ENCODE measurements at regions not wholly inside any gene's neighbourhood (a gene's known extent, or its start where the extent isn't known, plus 50 kb on each side); places are given as distances from the start of the nearest gene placed in this dataset.

- no peaks in the 10 kb centered on the region for H3K27me3 ChIP-seq
- H3K4me3 ChIP-seq = no peak overlapping the region
- no peaks in the 10 kb centered on the region for H3K9me3 ChIP-seq
- H3K36me3 ChIP-seq = no peaks in the 10 kb centered on the region
- no peak for DNase-seq
Measured at GRCh38 chr5:137567226-137567625, 68.1 kb upstream of the SPOCK1 start.

DNA sequence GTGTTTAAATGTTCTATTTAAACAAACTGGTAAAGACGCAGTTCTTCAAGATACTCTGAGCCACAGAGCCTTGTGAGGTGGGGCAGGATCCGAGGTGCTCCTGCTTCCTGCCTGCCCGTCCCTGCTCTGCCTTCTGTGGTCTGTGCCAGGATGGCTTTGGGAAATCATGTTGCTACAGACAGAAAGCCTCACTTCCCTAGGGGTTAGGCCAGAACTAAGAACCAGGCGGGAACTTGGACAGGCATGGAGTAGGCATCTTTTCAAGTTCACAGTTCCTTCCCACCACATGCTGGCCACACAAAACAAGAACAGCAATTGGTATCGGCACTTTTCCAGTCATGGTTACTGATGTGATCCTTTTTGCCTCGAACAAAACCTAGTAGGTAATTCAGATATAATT, 67.7 kb upstream of the SPOCK1 start:
- DNase-seq = peak; percentile 63
- Histone ChIP-seq H3K4me3 (no peak overlapping the region), H3K9me3 (no peaks in the 10 kb centered on the region), H3K36me3 (no peaks in the 10 kb centered on the region), H3K27me3 (no peaks in the 10 kb centered on the region)

DNA sequence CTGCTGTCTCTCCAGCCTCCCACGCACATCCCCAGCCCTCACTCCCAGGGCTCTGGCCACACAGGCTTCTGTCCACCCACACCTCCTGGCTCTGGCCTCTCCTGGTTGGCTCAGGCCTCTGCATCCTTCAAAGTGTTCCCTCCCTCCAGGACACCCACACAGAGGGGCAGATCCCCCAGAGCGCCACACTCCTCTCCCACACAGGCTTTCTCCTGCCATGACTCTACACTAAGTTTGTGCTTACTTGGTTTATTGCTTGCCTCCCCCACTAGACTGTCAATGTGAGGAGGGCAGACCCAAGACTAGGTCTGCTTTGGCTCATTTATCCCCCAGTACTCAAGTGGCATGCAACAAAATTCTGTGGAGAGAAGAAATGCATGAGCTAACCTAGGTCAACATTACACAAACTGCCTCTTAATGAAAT, 67.0 kb upstream of the SPOCK1 start:
- H3K36me3 ChIP-seq = no peaks in the 10 kb centered on the region
- no peak overlapping the region for H3K4me3 ChIP-seq
- H3K9me3 ChIP-seq = no peaks in the 10 kb centered on the region
- no peaks in the 10 kb centered on the region for H3K27me3 ChIP-seq
- peak; percentile 80 for DNase-seq

- Histone ChIP-seq H3K4me3 (no peak overlapping the region), H3K36me3 (no peaks in the 10 kb centered on the region), H3K27me3 (no peaks in the 10 kb centered on the region), H3K9me3 (no peaks in the 10 kb centered on the region)
- peak; percentile 35 for DNase-seq
Measured at GRCh38 chr5:137565450-137565849, 66.3 kb upstream of the SPOCK1 start.

DNA sequence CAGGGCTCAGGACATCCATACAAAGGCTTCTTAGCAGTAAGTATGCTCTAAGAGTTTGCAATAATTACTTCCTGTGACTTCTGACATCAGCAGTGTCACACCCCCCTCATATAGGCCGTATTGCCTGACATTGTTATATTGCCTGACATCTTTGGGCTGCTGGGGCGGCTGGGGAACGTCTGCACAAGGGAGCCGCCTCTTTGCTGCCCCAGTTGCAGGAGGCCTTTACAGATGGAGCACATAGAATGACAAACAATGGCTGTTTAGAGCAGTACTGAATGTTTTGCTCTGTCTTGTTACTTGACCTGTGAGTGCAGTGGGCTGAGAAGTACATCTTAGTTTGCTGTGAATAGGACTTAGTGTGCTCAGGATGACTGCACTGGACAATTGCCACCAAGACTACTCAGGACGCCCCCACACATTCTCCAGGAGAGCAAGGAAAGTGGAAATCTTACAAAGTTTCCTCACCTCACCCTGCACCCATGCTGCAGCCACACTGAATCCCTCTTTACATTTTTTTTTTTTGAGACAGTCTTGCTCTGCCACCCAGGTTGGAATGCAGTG, 65.4 kb upstream of the SPOCK1 start:
- no peak overlapping the region for H3K4me3 ChIP-seq
- no peaks in the 10 kb centered on the region for H3K27me3 ChIP-seq
- DNase-seq = peak; percentile 59
- H3K36me3 ChIP-seq = no peaks in the 10 kb centered on the region
- no peaks in the 10 kb centered on the region for H3K9me3 ChIP-seq

- Histone ChIP-seq H3K4me3 (no peak overlapping the region), H3K9me3 (no peaks in the 10 kb centered on the region), H3K36me3 (no peaks in the 10 kb centered on the region), H3K27me3 (no peaks in the 10 kb centered on the region)
- DNase-seq = peak; percentile 66
Measured at GRCh38 chr5:137563646-137564397, 64.7 kb upstream of the SPOCK1 start.

GRCh38 chr5:137563301-137563645, 64.1 kb upstream of the SPOCK1 start:
- H3K36me3 ChIP-seq = no peaks in the 10 kb centered on the region
- no peak for DNase-seq
- H3K27me3 ChIP-seq = no peaks in the 10 kb centered on the region
- H3K9me3 ChIP-seq = no peaks in the 10 kb centered on the region
- H3K4me3 ChIP-seq = no peak overlapping the region

GRCh38 chr5:137561608-137562007, 62.5 kb upstream of the SPOCK1 start:
- H3K4me3 ChIP-seq = no peak overlapping the region
- DNase-seq = no peak
- H3K9me3 ChIP-seq = no peaks in the 10 kb centered on the region
- no peaks in the 10 kb centered on the region for H3K36me3 ChIP-seq
- H3K27me3 ChIP-seq = no peaks in the 10 kb centered on the region

GRCh38 chr5:137560420-137560819, 61.3 kb upstream of the SPOCK1 start:
- Histone ChIP-seq H3K36me3 (no peaks in the 10 kb centered on the region), H3K4me3 (no peak overlapping the region), H3K9me3 (no peaks in the 10 kb centered on the region), H3K27me3 (peaks cover 6% of the 10 kb centered on the region)
- peak; percentile 56 for DNase-seq
